Tibial nerve (tissue), 4 donors: ENCODE measurements at regions not wholly inside any gene's neighbourhood (a gene's known extent, or its start where the extent isn't known, plus 50 kb on each side); places are given as distances from the start of the nearest gene placed in this dataset.

Source experiments
- DNase-seq, 2 donors: peaks; one replicate each; pipeline ENCODE4 v3.0.0-alpha.2; 2019; ENCODE audit warnings: low spot score in 2 of 2
- H3K27ac ChIP-seq, 4 donors: fragments of 200-600 bp; sonication (generic) in 3 of 4; one replicate each; pipeline ENCODE4 v1.5.1; 2017 to 2019; ENCODE audit warnings: mild to moderate bottlenecking in 1 of 4
- H3K27me3 ChIP-seq, 2 donors: fragments of 200-600 bp; sonication (generic) in 1 of 2; one replicate each; pipeline versions ENCODE4 v1.5.1 to v1.6.0; 2017 to 2019
- H3K36me3 ChIP-seq, 3 donors: fragments of 200-600 bp; sonication (generic); one replicate each; pipeline ENCODE4 v1.5.1; 2018 to 2019
- H3K4me1 ChIP-seq, 4 donors: fragments of 200-600 bp; sonication (generic) in 3 of 4; one replicate each; pipeline ENCODE4 v1.5.1; 2017 to 2019
- H3K4me3 ChIP-seq, 4 donors: fragments of 200-600 bp; sonication (generic) in 3 of 4; one replicate each; pipeline ENCODE4 v1.5.1; 2017 to 2019; ENCODE audit warnings: mild to moderate bottlenecking in 1 of 4, moderate library complexity in 1 of 4
- H3K9me3 ChIP-seq, 4 donors: fragments of 200-600 bp; sonication (generic) in 3 of 4; one replicate each; pipeline ENCODE4 v1.5.1; 2017 to 2019
- CTCF ChIP-seq, 5 experiments: fragments of 200-600 bp in 3 of 5; fragments of 450-650 bp in 2 of 5; sonication (generic) in 3 of 5; IDR thresholded peaks; one replicate each; pipeline ENCODE4 v1.5.1; 2016 to 2019; ENCODE audit warnings: antibody characterized with exemption in 5 of 5, mild to moderate bottlenecking in 3 of 5, moderate library complexity in 2 of 5
- EP300 ChIP-seq, 2 donors: sonication (generic); formaldehyde crosslinking; IDR thresholded peaks; one replicate each; pipeline ENCODE4 v1.6.1; 2017; ENCODE audit warnings: antibody characterized with exemption in 2 of 2, mild to moderate bottlenecking in 1 of 2
- POLR2A ChIP-seq, 2 donors: fragments of 450-650 bp; IDR thresholded peaks; one replicate each; pipeline ENCODE4 v1.6.1; 2017; ENCODE audit warnings: antibody characterized with exemption in 2 of 2, mild to moderate bottlenecking in 2 of 2, moderate library complexity in 2 of 2
- WGBS, 2 donors: methylation state at CpG; one replicate each; pipeline ENCODE4 v1.1.5; 2018; 5-methylcytosine and 5-hydroxymethylcytosine counted together

- Histone ChIP-seq H3K9me3 (peaks cover 0 to 15% (median 0%) of the 10 kb centered on the region in 4 donors), H3K27ac (no peak overlapping the region), H3K4me3 (no peak overlapping the region), H3K4me1 (peaks cover 0 to 23% (median 0%) of the 10 kb centered on the region in 4 donors), H3K27me3 (no peaks in the 10 kb centered on the region), H3K36me3 (no peaks in the 10 kb centered on the region)
- WGBS, 2 donors, result 52 to 64% methylated on average over 3 of the region's 3 CpGs
- no peak for TF ChIP-seq POLR2A (IDR thresholded peaks at IDR 0.05)
- no peak for TF ChIP-seq CTCF (IDR thresholded peaks at IDR 0.05)
- no peak for TF ChIP-seq EP300 (IDR thresholded peaks at IDR 0.05)
- DNase-seq, result no peak
Observed at GRCh38 chr6:130675072-130675471, 152.1 kb upstream of the SMLR1 start.

- no peaks in the 10 kb centered on the region for H3K27me3 ChIP-seq
- no peak overlapping the region for H3K27ac ChIP-seq
- H3K9me3 ChIP-seq, result peaks cover 0 to 15% (median 0%) of the 10 kb centered on the region in 4 donors
- DNase-seq, result no peak
- no peaks in the 10 kb centered on the region for H3K36me3 ChIP-seq
- no peak for TF ChIP-seq CTCF (IDR thresholded peaks at IDR 0.05)
- no peak for TF ChIP-seq POLR2A (IDR thresholded peaks at IDR 0.05)
- TF ChIP-seq EP300 (IDR thresholded peaks at IDR 0.05), result no peak
- no peak overlapping the region for H3K4me3 ChIP-seq
- peaks cover 0 to 22% (median 0%) of the 10 kb centered on the region in 4 donors for H3K4me1 ChIP-seq
- WGBS, 2 donors, result 50 to 66% methylated on average over 1 of the region's 1 CpG
Observed at GRCh38 chr6:130676077-130676772, 151.0 kb upstream of the SMLR1 start.

GRCh38 chr6:130676773-130677144, 150.4 kb upstream of the SMLR1 start:
- Histone ChIP-seq H3K9me3 (peaks cover 0 to 15% (median 0%) of the 10 kb centered on the region in 4 donors), H3K4me3 (no peak overlapping the region), H3K36me3 (no peaks in the 10 kb centered on the region), H3K4me1 (peaks cover 0 to 25% (median 0%) of the 10 kb centered on the region in 4 donors), H3K27ac (no peak overlapping the region), H3K27me3 (no peaks in the 10 kb centered on the region)
- no peak for DNase-seq
- TF ChIP-seq EP300 (IDR thresholded peaks at IDR 0.05) (no peak), POLR2A (IDR thresholded peaks at IDR 0.05) (no peak), CTCF (IDR thresholded peaks at IDR 0.05) (no peak)
- 82 to 83% methylated on average over 1 of the region's 1 CpG for WGBS, 2 donors

- H3K4me3 ChIP-seq, result no peak overlapping the region
- H3K36me3 ChIP-seq, result no peaks in the 10 kb centered on the region
- peaks cover 0 to 15% (median 0%) of the 10 kb centered on the region in 4 donors for H3K9me3 ChIP-seq
- no peak for TF ChIP-seq POLR2A (IDR thresholded peaks at IDR 0.05)
- no peak for TF ChIP-seq CTCF (IDR thresholded peaks at IDR 0.05)
- no peak for TF ChIP-seq EP300 (IDR thresholded peaks at IDR 0.05)
- no peaks in the 10 kb centered on the region for H3K27me3 ChIP-seq
- no peak for DNase-seq
- no peak overlapping the region for H3K27ac ChIP-seq
- H3K4me1 ChIP-seq, result peaks cover 0 to 28% (median 0%) of the 10 kb centered on the region in 4 donors
Observed at GRCh38 chr6:130677312-130677711, 149.9 kb upstream of the SMLR1 start.

- peaks cover 0 to 15% (median 0%) of the 10 kb centered on the region in 4 donors for H3K9me3 ChIP-seq
- no peak overlapping the region for H3K27ac ChIP-seq
- H3K36me3 ChIP-seq, result no peaks in the 10 kb centered on the region
- no peak for DNase-seq
- H3K4me3 ChIP-seq, result no peak overlapping the region
- TF ChIP-seq POLR2A (IDR thresholded peaks at IDR 0.05) (no peak), EP300 (IDR thresholded peaks at IDR 0.05) (no peak), CTCF (IDR thresholded peaks at IDR 0.05) (no peak)
- H3K27me3 ChIP-seq, result no peaks in the 10 kb centered on the region
- WGBS, 2 donors, result 76 to 82% methylated on average over 3 of the region's 3 CpGs
- H3K4me1 ChIP-seq, result peaks cover 0 to 28% (median 0%) of the 10 kb centered on the region in 4 donors
Observed at GRCh38 chr6:130677766-130678165, 149.4 kb upstream of the SMLR1 start.
